ENCODE measurements at regions not wholly inside any gene's neighbourhood (a gene's known extent, or its start where the extent isn't known, plus 50 kb on each side); places are given as distances from the start of the nearest gene placed in this dataset.

- H2BK12ac ChIP-seq (ENCODE audit: low read depth, low read length): no peak overlapping the region
- no peak overlapping the region for H2BK120ac ChIP-seq (replicated peaks; ENCODE audit: low read depth, low read length)
- H2AFZ ChIP-seq (ENCODE audit: low read length): peak overlapping the region; percentile 17; the same call in 1 of the 2 replicates
- H3K27ac ChIP-seq (ENCODE audit: low read depth, low read length): no peak overlapping the region
- H2BK20ac ChIP-seq (ENCODE audit: low read length): no peak overlapping the region
- no peaks in the 10 kb centered on the region for H4K20me1 ChIP-seq (replicated peaks in 1 of 2; ENCODE audit: control insufficient read depth in 1 of 2, insufficient read depth in 2 of 2, low read length in 2 of 2)
- H3K4me3 ChIP-seq (ENCODE audit: extremely low read depth in 1 of 4, insufficient read depth in 2 of 4, low read depth in 3 of 4, low read length in 4 of 4): no peak overlapping the region
- no peak overlapping the region for H4K5ac ChIP-seq (ENCODE audit: insufficient read length, low read depth, low read length)
- no peaks in the 10 kb centered on the region for H3K23me2 ChIP-seq (ENCODE audit: low read depth, low read length)
- no peak for DNase-seq (ENCODE audit: low read depth in 1 of 2, low spot score in 2 of 2)
- ChIA-PET POLR2A (ENCODE audit: partially characterized antibody) (no interaction called here), CTCF (ENCODE audit: partially characterized antibody) (interaction anchor here (1.4 to 2.6 kb wide), 3 partner anchors 28 to 975 kb away, joined by 3 to 8 read pairs (median 4); no protein-coding TSS in a partner anchor)
- no peak for FAIRE-seq
- no peak overlapping the region for H3K56ac ChIP-seq (replicated peaks; ENCODE audit: insufficient read length, low read depth, low read length)
- no peaks in the 10 kb centered on the region; a peak in 1 of 7 replicates for H3K4me1 ChIP-seq (replicated peaks in 1 of 4; ENCODE audit: control insufficient read depth in 3 of 4, insufficient read depth in 4 of 4, low read length in 3 of 4)
- no peak overlapping the region for H3K4me2 ChIP-seq (ENCODE audit: insufficient read depth in 1 of 2, low read depth in 2 of 2, low read length in 2 of 2)
- H2BK15ac ChIP-seq (ENCODE audit: low read length): no peak overlapping the region
- no peak overlapping the region for H3K4ac ChIP-seq (replicated peaks; ENCODE audit: insufficient read length, low read depth, low read length)
- WGBS, 2 experiments (ENCODE audit: extremely low coverage in 1 of 2, insufficient coverage in 1 of 2, insufficient read length in 1 of 2, insufficient replicate concordance in 2 of 2, low coverage in 1 of 2, low lambda C conversion rate in 2 of 2, missing lambda C conversion rate in 1 of 2): 91% methylated on average over 9 of the region's 9 CpGs; no CpG with 5 or more reads in 1 of the 2 experiments
- no peak overlapping the region for H4K91ac ChIP-seq (replicated peaks; ENCODE audit: insufficient read length, low read length)
- H2BK5ac ChIP-seq (ENCODE audit: low read depth, low read length): no peak overlapping the region
- H3K9me3 ChIP-seq (ENCODE audit: insufficient read depth in 2 of 2, low read depth in 1 of 2, low read length in 1 of 2): no peaks in the 10 kb centered on the region
- H2AK5ac ChIP-seq (ENCODE audit: low read depth, low read length): no peak overlapping the region
- no peaks in the 10 kb centered on the region for H3K79me1 ChIP-seq (ENCODE audit: low read depth, low read length)
- no peaks in the 10 kb centered on the region for H3K27me3 ChIP-seq (replicated peaks in 1 of 4; ENCODE audit: control insufficient read depth in 3 of 4, extremely low read depth in 1 of 4, insufficient read depth in 3 of 4, low read length in 3 of 4)
- no peak overlapping the region for H4K8ac ChIP-seq (ENCODE audit: extremely low read depth, insufficient read depth, low read length)
- no peak overlapping the region for H3K14ac ChIP-seq (ENCODE audit: insufficient read length)
- no peak overlapping the region for H3K9ac ChIP-seq (replicated peaks in 1 of 4; ENCODE audit: extremely low read depth in 1 of 4, low read depth in 3 of 4, low read length in 3 of 4)
- H3K36me3 ChIP-seq (ENCODE audit: control insufficient read depth in 2 of 4, insufficient read depth in 4 of 4, low read length in 3 of 4): no peaks in the 10 kb centered on the region
- no peak overlapping the region for H3K23ac ChIP-seq (ENCODE audit: insufficient read length)
- no peaks in the 10 kb centered on the region for H3K79me2 ChIP-seq (ENCODE audit: control insufficient read depth in 1 of 2, insufficient read depth in 2 of 2, low read length in 2 of 2)
- H3K18ac ChIP-seq (ENCODE audit: extremely low read depth, low read length): no peak overlapping the region; the same call in 1 of the 2 replicates
- no peak for TF ChIP-seq GABPA (IDR thresholded peaks at IDR 0.05; ENCODE audit: borderline replicate concordance, insufficient read depth, low read length)
- no peak for TF ChIP-seq TEAD4 (IDR thresholded peaks at IDR 0.05; ENCODE audit: low read depth, low read length)
- TF ChIP-seq POLR2AphosphoS5 (IDR thresholded peaks at IDR 0.05; ENCODE audit: low read depth, low read length): no peak
- no peak for TF ChIP-seq JUN (IDR thresholded peaks at IDR 0.05; ENCODE audit: low read depth, low read length)
Observed at GRCh38 chr18:41390309-41390708, 564.7 kb upstream of the PIK3C3 start.

Data from H1 (cell line).